Esophagus squamous epithelium (tissue), 4 donors: ENCODE measurements at regions not wholly inside any gene's neighbourhood (a gene's known extent, or its start where the extent isn't known, plus 50 kb on each side); places are given as distances from the start of the nearest gene placed in this dataset.

Experiments
- POLR2A ChIP-seq, 4 donors: fragments of 450-650 bp; IDR thresholded peaks; one replicate each; pipeline ENCODE4 v1.6.1; 2017; ENCODE audit warnings: antibody characterized with exemption in 4 of 4, mild to moderate bottlenecking in 4 of 4, moderate library complexity in 3 of 4
- TF ChIP-seq, protein P1 (sequence below), 6 experiments: fragments of 450-650 bp in 4 of 6; fragments of 200-600 bp in 2 of 6; sonication (generic) in 2 of 6; IDR thresholded peaks; one replicate each; pipeline ENCODE4 v1.5.1; 2016 to 2019; ENCODE audit warnings: antibody characterized with exemption in 6 of 6, mild to moderate bottlenecking in 4 of 6, moderate library complexity in 4 of 6

DNA sequence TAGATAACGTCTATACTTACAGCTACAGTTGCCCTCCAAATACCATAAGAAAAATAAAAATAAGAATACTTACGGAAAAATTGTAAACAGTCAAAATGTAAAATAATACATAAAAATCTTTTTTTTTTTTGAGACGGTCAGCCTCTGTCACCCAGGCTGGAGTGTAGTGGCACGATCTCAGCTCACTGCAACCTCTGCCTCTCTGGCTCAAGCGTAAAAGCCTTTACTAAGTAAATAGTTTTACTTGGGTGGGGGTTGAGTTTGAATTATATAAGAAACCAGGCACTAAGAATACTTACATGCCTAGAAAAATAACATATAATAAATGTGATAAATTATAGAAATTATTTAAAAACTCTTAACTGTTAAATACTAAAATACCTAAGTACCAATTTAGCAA lies 1413.0 kb upstream of the PRR20A start:
- TF ChIP-seq, protein P1, sequence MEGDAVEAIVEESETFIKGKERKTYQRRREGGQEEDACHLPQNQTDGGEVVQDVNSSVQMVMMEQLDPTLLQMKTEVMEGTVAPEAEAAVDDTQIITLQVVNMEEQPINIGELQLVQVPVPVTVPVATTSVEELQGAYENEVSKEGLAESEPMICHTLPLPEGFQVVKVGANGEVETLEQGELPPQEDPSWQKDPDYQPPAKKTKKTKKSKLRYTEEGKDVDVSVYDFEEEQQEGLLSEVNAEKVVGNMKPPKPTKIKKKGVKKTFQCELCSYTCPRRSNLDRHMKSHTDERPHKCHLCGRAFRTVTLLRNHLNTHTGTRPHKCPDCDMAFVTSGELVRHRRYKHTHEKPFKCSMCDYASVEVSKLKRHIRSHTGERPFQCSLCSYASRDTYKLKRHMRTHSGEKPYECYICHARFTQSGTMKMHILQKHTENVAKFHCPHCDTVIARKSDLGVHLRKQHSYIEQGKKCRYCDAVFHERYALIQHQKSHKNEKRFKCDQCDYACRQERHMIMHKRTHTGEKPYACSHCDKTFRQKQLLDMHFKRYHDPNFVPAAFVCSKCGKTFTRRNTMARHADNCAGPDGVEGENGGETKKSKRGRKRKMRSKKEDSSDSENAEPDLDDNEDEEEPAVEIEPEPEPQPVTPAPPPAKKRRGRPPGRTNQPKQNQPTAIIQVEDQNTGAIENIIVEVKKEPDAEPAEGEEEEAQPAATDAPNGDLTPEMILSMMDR (IDR thresholded peaks at IDR 0.05) = no peak
- TF ChIP-seq POLR2A (IDR thresholded peaks at IDR 0.05) = no peak
